ENCODE measurements at regions not wholly inside any gene's neighbourhood (a gene's known extent, or its start where the extent isn't known, plus 50 kb on each side); places are given as distances from the start of the nearest gene placed in this dataset.

DNA sequence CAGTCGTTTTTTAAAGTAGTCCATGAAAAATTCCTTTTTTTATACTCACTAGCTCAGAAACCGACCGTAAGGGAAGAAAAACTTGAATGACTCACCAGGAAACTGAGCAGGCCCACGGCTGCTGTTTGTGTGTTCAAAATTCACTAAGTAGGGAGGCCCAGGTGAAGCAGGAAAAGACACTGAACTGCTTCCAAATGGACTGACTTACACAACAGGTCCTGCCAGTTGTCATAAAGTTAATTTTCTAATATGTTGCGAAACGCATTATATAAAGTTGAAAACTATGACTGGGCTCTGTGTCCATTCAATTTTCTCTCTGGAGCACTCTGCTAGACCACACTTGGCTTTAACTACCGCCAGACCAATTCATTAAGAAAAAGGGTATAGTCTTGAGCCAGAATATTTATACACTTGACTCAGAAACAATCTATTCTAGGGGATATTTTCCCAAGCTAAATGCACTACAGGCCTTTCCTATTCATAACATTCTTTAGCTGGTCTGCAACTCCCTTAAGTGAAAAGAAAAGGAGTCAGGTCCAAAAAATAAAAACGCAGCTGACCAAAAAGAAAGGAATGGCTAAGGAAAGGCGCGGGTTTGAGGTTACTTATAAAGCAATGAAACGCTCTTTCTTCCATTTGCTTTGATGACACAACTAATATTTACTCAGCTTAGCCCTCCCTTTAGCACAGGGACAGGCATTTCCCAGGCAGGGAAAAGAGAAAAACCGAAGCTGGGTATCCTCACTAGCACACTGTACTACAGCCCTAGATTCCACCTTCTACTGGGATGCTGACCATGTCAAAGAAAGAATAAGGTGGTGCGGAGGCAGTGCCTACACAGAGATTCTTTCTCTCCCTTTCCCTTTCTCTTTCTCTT is 306.3 kb upstream of the ESRRG start:
- Mint-ChIP-seq H3K27ac (no peak overlapping the region), H3K36me3 (ENCODE audit: low read depth) (no peaks in the 10 kb centered on the region), H3K9me3 (peaks cover 2% of the 10 kb centered on the region), H3K4me1 (ENCODE audit: low read depth) (no peaks in the 10 kb centered on the region), H3K4me3 (no peak overlapping the region), H3K27me3 (ENCODE audit: low read depth) (no peaks in the 10 kb centered on the region)
- CTCF ChIA-PET, result no interaction called here
- intact Hi-C loops (cut with micrococcal nuclease), result no loop called here
- DNase-seq, result no peak

DNA sequence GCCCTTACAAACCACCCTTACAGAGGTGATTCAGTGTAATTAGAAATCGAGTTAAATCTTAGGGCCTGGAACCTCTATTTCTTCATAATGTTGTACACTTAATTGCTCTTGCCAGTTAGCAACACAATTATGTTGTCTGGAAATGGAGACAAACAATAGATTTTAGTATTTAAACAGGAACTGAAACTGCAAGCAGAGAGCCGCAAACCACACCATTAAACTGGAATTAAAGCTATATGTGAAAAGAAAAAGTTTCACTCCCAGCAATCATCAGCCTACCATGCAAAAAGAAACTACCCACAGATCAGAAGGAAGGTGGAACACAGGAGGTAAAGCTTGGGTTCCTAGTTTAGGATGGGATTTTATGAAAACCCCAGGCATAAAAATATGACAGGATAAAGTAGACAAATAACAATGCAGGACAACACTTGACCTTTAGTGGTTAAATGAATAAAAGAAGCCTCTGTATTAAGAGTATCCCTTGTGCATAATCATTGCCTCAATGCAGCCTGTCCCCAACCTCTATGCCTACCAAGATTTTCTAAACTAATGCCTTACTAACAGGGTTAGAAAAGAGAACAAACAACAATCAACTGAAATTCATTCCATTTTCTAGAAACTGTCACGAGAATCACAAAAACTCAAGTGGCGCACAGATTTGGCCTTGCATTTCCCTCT is 304.3 kb upstream of the ESRRG start:
- H3K36me3 Mint-ChIP-seq (ENCODE audit: low read depth), result no peaks in the 10 kb centered on the region
- H3K9me3 Mint-ChIP-seq, result peaks cover 3% of the 10 kb centered on the region
- no peak for DNase-seq
- peaks cover 2% of the 10 kb centered on the region for H3K27me3 Mint-ChIP-seq (ENCODE audit: low read depth)
- CTCF ChIA-PET, result interaction anchor here (0.6 kb wide), 1 partner anchor 248 kb away, joined by 3 read pairs; no protein-coding TSS in a partner anchor
- intact Hi-C loops (cut with micrococcal nuclease), result no loop called here
- no peak overlapping the region for H3K4me3 Mint-ChIP-seq
- no peaks in the 10 kb centered on the region for H3K4me1 Mint-ChIP-seq (ENCODE audit: low read depth)
- H3K27ac Mint-ChIP-seq, result no peak overlapping the region

DNA sequence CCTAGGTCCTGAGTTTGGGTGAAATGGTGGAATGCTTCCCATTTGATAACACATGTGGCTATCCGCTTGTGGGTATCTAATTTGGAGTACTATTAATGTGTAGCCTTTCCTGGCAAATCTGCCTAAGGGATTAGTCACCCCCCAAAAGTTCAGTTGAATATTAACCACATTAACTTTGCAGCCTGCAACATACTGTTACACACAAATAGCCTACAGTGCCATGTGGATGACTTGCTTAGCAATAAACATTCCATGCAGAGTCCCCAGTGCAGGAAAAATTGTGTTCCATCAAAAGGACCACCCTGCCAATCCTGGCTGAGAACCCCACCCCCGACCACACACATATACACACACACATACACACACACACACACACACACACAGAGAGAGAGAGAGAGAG is 303.3 kb upstream of the ESRRG start:
- intact Hi-C loops (cut with micrococcal nuclease), result no loop called here
- Mint-ChIP-seq H3K4me1 (ENCODE audit: low read depth) (no peaks in the 10 kb centered on the region), H3K27ac (no peak overlapping the region), H3K4me3 (no peak overlapping the region), H3K27me3 (ENCODE audit: low read depth) (peaks cover 2% of the 10 kb centered on the region), H3K36me3 (ENCODE audit: low read depth) (no peaks in the 10 kb centered on the region), H3K9me3 (peaks cover 3% of the 10 kb centered on the region)
- no peak for DNase-seq
- CTCF ChIA-PET, result no interaction called here

DNA sequence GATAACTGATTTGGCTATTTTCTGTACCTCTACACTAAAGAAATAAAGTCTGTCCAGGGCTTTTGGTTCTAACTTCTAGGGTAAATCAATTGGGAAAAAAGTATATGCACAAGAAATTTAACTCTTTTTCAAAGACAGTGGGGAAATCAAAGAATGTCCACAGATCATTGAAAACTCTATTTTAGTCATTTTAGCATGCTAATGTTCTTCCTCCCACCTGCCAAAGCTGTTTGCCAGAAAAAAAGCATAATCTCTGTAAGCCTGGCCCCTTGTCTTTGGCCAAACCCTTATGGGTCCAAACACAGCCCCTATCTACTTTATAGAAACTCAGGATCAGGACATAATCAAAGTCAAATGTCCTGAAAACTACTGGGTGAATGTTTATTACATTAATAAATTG is 302.2 kb upstream of the ESRRG start:
- CTCF ChIA-PET, result interaction anchor here (0.6 kb wide), 1 partner anchor 528 kb away, joined by 4 read pairs; no protein-coding TSS in a partner anchor
- H3K9me3 Mint-ChIP-seq, result peaks cover 3% of the 10 kb centered on the region
- H3K27me3 Mint-ChIP-seq (ENCODE audit: low read depth), result peaks cover 2% of the 10 kb centered on the region
- intact Hi-C loops (cut with micrococcal nuclease), result no loop called here
- no peak for DNase-seq
- no peaks in the 10 kb centered on the region for H3K4me1 Mint-ChIP-seq (ENCODE audit: low read depth)
- no peaks in the 10 kb centered on the region for H3K36me3 Mint-ChIP-seq (ENCODE audit: low read depth)
- H3K27ac Mint-ChIP-seq, result no peak overlapping the region
- H3K4me3 Mint-ChIP-seq, result no peak overlapping the region

DNA sequence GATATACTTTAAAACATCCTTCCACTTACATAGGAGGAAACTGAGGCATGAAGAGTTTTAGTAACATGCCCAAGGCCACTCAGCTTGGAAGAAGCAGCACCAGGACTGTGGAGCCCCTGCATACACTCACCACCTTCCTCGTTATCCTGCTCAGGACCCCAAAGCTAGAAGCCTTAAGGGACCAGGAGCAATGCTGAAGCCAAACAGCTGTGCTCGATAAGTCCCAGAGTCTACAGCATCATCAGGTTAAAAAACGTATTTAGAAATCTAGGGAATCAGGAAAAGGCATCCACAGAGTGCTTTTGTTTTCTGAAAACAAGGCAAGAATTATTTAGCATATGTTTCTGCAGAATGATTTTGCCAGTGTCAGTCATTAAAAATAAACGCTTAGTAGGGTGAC is 301.7 kb upstream of the ESRRG start:
- intact Hi-C loops (cut with micrococcal nuclease), result no loop called here
- no peak overlapping the region for H3K27ac Mint-ChIP-seq
- CTCF ChIA-PET, result no interaction called here
- H3K4me1 Mint-ChIP-seq (ENCODE audit: low read depth), result no peaks in the 10 kb centered on the region
- H3K9me3 Mint-ChIP-seq, result peaks cover 3% of the 10 kb centered on the region
- peaks cover 2% of the 10 kb centered on the region for H3K27me3 Mint-ChIP-seq (ENCODE audit: low read depth)
- DNase-seq, result no peak
- no peak overlapping the region for H3K4me3 Mint-ChIP-seq
- H3K36me3 Mint-ChIP-seq (ENCODE audit: low read depth), result no peaks in the 10 kb centered on the region

DNA sequence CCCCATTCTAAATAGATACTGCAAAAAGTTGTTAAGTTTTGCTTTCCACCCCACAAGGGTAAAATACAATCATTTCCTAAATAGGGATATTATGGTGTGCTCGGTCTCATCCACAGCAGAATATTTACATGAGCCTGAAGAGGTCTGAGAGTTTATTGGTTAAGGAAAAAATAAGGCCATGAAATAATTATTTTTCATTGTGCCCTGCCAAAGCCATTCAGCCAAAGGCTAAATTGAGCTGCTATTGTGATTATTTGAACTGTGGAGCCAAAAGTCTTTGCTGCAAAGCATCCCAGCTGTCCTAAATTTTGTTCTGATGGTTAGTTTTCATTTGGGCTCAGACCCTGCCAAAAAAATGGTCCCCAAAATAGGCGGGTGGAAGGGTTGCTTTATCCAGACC is 298.7 kb upstream of the ESRRG start:
- no peaks in the 10 kb centered on the region for H3K36me3 Mint-ChIP-seq (ENCODE audit: low read depth)
- H3K27me3 Mint-ChIP-seq (ENCODE audit: low read depth), result peaks cover 2% of the 10 kb centered on the region
- CTCF ChIA-PET, result no interaction called here
- no peak overlapping the region for H3K27ac Mint-ChIP-seq
- no peaks in the 10 kb centered on the region for H3K4me1 Mint-ChIP-seq (ENCODE audit: low read depth)
- peaks cover 3% of the 10 kb centered on the region for H3K9me3 Mint-ChIP-seq
- no peak for DNase-seq
- intact Hi-C loops (cut with micrococcal nuclease), result no loop called here
- no peak overlapping the region for H3K4me3 Mint-ChIP-seq

DNA sequence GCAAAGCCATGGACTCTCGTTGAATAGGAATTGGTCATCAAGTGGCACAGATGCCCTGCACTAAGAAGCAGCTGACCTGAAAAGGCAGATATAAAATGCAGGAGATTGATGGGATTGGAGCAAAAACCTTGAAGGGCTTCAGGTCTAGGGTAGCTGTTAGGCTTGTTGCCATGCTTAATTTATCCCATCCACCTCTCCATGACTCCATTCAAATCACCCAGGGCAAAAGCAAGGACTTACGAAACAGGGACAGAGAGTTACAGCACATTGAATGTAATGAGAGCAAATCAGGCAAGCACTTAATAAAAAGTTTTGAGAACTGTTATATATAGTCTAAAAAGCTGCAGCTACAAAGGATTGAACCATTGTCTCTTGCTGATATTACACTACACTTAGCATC is 298.2 kb upstream of the ESRRG start:
- DNase-seq, result no peak
- no peaks in the 10 kb centered on the region for H3K36me3 Mint-ChIP-seq (ENCODE audit: low read depth)
- H3K4me1 Mint-ChIP-seq (ENCODE audit: low read depth), result no peaks in the 10 kb centered on the region
- no peak overlapping the region for H3K4me3 Mint-ChIP-seq
- peaks cover 3% of the 10 kb centered on the region for H3K27me3 Mint-ChIP-seq (ENCODE audit: low read depth)
- peaks cover 3% of the 10 kb centered on the region for H3K9me3 Mint-ChIP-seq
- CTCF ChIA-PET, result no interaction called here
- no peak overlapping the region for H3K27ac Mint-ChIP-seq
- intact Hi-C loops (cut with micrococcal nuclease), result no loop called here

DNA sequence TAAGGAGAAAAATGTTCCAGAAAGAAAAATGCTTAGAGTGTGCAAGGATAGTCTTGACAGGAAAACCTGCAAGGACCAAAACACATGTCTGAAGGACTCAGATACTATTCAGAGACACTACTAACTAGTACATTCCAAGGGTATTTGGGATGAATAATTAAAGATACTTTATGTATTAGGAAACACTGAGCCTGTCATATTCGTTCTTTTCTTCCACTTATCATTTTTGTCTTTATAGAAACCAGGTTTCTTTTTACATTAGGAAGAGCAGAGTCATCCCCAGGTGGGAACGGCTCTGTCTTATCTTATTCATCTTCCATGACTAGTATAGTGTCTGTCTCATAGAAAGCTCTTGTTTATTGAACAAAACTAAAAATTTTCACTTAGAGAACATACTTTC is 296.2 kb upstream of the ESRRG start:
- Mint-ChIP-seq H3K9me3 (peaks cover under 1% of the 10 kb centered on the region), H3K27ac (no peak overlapping the region), H3K27me3 (ENCODE audit: low read depth) (peaks cover 8% of the 10 kb centered on the region), H3K4me3 (no peak overlapping the region), H3K36me3 (ENCODE audit: low read depth) (no peaks in the 10 kb centered on the region), H3K4me1 (ENCODE audit: low read depth) (no peaks in the 10 kb centered on the region)
- no peak for DNase-seq
- CTCF ChIA-PET, result no interaction called here
- intact Hi-C loops (cut with micrococcal nuclease), result no loop called here

DNA sequence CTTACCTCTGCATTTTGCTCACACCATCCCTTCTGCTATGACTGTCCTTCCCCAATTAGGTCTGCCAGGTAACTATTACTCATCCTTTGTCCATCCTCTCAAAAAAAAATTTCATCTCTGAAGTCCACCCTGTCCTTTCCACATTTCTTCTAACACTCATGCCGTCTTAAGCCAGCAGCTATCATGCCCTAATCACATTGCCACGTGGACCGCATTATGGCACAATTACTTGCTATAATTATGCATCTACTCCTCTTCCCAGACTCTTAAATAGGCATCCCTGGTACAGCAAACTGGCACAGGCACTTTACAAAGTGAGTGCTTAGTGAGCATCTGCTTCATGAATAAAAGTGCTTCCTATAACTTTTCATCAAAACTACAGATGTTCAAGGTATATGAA is 295.4 kb upstream of the ESRRG start:
- CTCF ChIA-PET, result no interaction called here
- DNase-seq, result no peak
- intact Hi-C loops (cut with micrococcal nuclease), result no loop called here
- H3K4me1 Mint-ChIP-seq (ENCODE audit: low read depth), result no peaks in the 10 kb centered on the region
- peaks cover 6% of the 10 kb centered on the region for H3K27me3 Mint-ChIP-seq (ENCODE audit: low read depth)
- H3K4me3 Mint-ChIP-seq, result no peak overlapping the region
- H3K9me3 Mint-ChIP-seq, result no peaks in the 10 kb centered on the region
- no peak overlapping the region for H3K27ac Mint-ChIP-seq
- H3K36me3 Mint-ChIP-seq (ENCODE audit: low read depth), result no peaks in the 10 kb centered on the region

DNA sequence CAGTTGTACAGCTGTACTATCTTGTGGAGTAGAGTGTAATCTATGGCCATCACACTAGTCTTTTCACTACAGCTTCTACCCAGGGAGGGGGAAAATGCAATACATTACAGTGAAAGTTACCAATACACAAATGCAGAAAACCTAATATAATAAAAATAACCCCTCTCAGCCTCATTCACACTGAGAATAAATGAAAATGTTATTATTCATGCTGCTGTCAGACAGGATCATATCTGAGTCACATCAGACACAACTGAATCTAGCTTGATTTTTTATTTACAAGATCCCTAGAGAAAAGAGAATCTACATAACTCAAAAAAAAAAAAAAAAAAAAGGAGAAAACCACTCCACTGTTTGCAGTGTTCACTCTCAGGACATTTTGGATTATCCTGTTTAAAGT is 293.9 kb upstream of the ESRRG start:
- intact Hi-C loops (cut with micrococcal nuclease), result no loop called here
- Mint-ChIP-seq H3K4me1 (ENCODE audit: low read depth) (no peaks in the 10 kb centered on the region), H3K9me3 (no peaks in the 10 kb centered on the region), H3K27me3 (ENCODE audit: low read depth) (peaks cover 6% of the 10 kb centered on the region), H3K36me3 (ENCODE audit: low read depth) (no peaks in the 10 kb centered on the region), H3K4me3 (no peak overlapping the region), H3K27ac (no peak overlapping the region)
- CTCF ChIA-PET, result interaction anchor here (0.5 kb wide), 1 partner anchor 517 kb away, joined by 3 read pairs; no protein-coding TSS in a partner anchor
- no peak for DNase-seq

GRCh38 chr1:217014066-217014465 is 290.8 kb upstream of the ESRRG start:
- Mint-ChIP-seq H3K4me3 (no peak overlapping the region), H3K36me3 (ENCODE audit: low read depth) (no peaks in the 10 kb centered on the region), H3K27me3 (ENCODE audit: low read depth) (peaks cover 6% of the 10 kb centered on the region), H3K27ac (no peak overlapping the region), H3K9me3 (peaks cover 3% of the 10 kb centered on the region), H3K4me1 (ENCODE audit: low read depth) (no peaks in the 10 kb centered on the region)
- intact Hi-C loops (cut with micrococcal nuclease), result no loop called here
- no peak for DNase-seq
- CTCF ChIA-PET, result no interaction called here

DNA sequence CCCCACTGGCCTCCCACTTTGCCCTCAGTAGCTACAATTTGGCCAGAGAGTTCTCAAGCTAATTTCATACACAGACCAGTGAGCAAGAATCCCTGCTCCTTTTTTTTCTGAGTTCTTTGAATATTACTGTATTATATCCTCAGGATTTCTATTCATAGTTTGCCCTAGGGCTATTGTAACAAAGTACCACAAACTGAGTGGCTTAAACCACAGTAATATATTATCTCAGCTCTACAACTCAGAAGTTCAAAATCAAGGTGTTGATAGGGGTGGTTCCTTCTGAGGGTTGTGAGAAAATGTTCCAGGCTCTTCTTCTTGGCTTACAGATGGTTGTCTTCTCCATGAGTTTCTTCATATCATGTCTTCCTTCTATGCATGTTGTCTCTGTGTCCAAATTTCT is 289.4 kb upstream of the ESRRG start:
- no peak overlapping the region for H3K27ac Mint-ChIP-seq

GRCh38 chr1:217011097-217011496 is 287.9 kb upstream of the ESRRG start:
- Mint-ChIP-seq H3K36me3 (ENCODE audit: low read depth) (no peaks in the 10 kb centered on the region), H3K4me1 (ENCODE audit: low read depth) (no peaks in the 10 kb centered on the region), H3K9me3 (peaks cover 3% of the 10 kb centered on the region), H3K4me3 (no peak overlapping the region), H3K27me3 (ENCODE audit: low read depth) (peaks cover 2% of the 10 kb centered on the region), H3K27ac (no peak overlapping the region)
- intact Hi-C loops (cut with micrococcal nuclease), result no loop called here
- CTCF ChIA-PET, result no interaction called here
- DNase-seq, result no peak

More for the DNA sequence above, 289.4 kb upstream of the ESRRG start:
- Mint-ChIP-seq H3K27me3 (ENCODE audit: low read depth) (peaks cover 6% of the 10 kb centered on the region), H3K4me3 (no peak overlapping the region), H3K4me1 (ENCODE audit: low read depth) (no peaks in the 10 kb centered on the region), H3K36me3 (ENCODE audit: low read depth) (no peaks in the 10 kb centered on the region), H3K9me3 (peaks cover 3% of the 10 kb centered on the region)
- CTCF ChIA-PET, result no interaction called here
- intact Hi-C loops (cut with micrococcal nuclease), result no loop called here
- no peak for DNase-seq
